GM23338 (cell line): ENCODE measurements at regions not wholly inside any gene's neighbourhood (a gene's known extent, or its start where the extent isn't known, plus 50 kb on each side); places are given as distances from the start of the nearest gene placed in this dataset.

Source experiments
- ATAC-seq: fragments of 200-7000 bp; cut with Tn5 transposase; 3 replicates; pipeline ENCODE4 v1.9.1; 2020
- DNase-seq: peaks from one replicate; pipeline ENCODE4 v3.0.0-alpha.2; 2015; ENCODE audit warnings: low spot score
- H2AFZ ChIP-seq: fragments of 200-600 bp; sonication (generic); 2 replicates; pipeline ENCODE4 v1.8.0; 2016; ENCODE audit warnings: antibody characterized with exemption, mild to moderate bottlenecking, moderate library complexity
- H3F3A ChIP-seq: fragments of 200-600 bp; sonication (generic); replicated peaks from 2 replicates; pipeline ENCODE4 v1.8.0; 2017; ENCODE audit warnings: antibody characterized with exemption, mixed run types, low read depth
- H3K27ac ChIP-seq: fragments of 200-600 bp; sonication (generic); 2 replicates; pipeline ENCODE4 v1.6.1; 2016; ENCODE audit warnings: low read depth
- H3K27me3 ChIP-seq: fragments of 200-600 bp; sonication (generic); 2 replicates; pipeline ENCODE4 v1.8.0; 2016; ENCODE audit warnings: mild to moderate bottlenecking, mixed run types, moderate library complexity; ENCODE audit not compliant: insufficient read depth
- H3K36me3 ChIP-seq: fragments of 200-600 bp; sonication (generic); 2 replicates; pipeline ENCODE4 v1.8.0; 2016; ENCODE audit warnings: mild to moderate bottlenecking; ENCODE audit not compliant: insufficient read depth
- H3K4me1 ChIP-seq: fragments of 200-600 bp; sonication (generic); 2 replicates; pipeline ENCODE4 v1.8.0; 2016; ENCODE audit warnings: mild to moderate bottlenecking, moderate library complexity; ENCODE audit not compliant: insufficient read depth
- H3K4me2 ChIP-seq: fragments of 200-600 bp; sonication (generic); 2 replicates; pipeline ENCODE4 v1.7.1; 2017; ENCODE audit warnings: mixed run types
- H3K4me3 ChIP-seq: fragments of 200-600 bp; sonication (generic); 2 replicates; pipeline ENCODE4 v1.6.1; 2016; ENCODE audit warnings: mixed run types
- H3K79me2 ChIP-seq: fragments of 200-600 bp; sonication (generic); replicated peaks from 2 replicates; pipeline ENCODE4 v1.8.0; 2017; ENCODE audit warnings: mild to moderate bottlenecking; ENCODE audit not compliant: insufficient read depth
- H3K9me2 ChIP-seq: fragments of 200-600 bp; sonication (generic); 2 replicates; pipeline ENCODE4 v1.8.0; 2017; ENCODE audit not compliant: insufficient read depth
- H4K20me1 ChIP-seq: fragments of 200-600 bp; sonication (generic); replicated peaks from 2 replicates; pipeline ENCODE4 v1.8.0; 2017; ENCODE audit warnings: mild to moderate bottlenecking; ENCODE audit not compliant: insufficient read depth
- H3K27ac Mint-ChIP-seq: 2 replicates; pipeline ENCODE4 v1.8.0; 2020; ENCODE audit warnings: inconsistent platforms, mild to moderate bottlenecking, moderate library complexity, mixed read lengths
- H3K27me3 Mint-ChIP-seq: 3 replicates; pipeline ENCODE4 v1.8.0; 2022; ENCODE audit warnings: low read depth, mild to moderate bottlenecking, moderate library complexity, mixed read lengths, inconsistent platforms; ENCODE audit not compliant: insufficient read depth, poor library complexity
- H3K36me3 Mint-ChIP-seq: 3 replicates; pipeline ENCODE4 v1.8.0; 2021; ENCODE audit warnings: low read depth, mild to moderate bottlenecking, inconsistent platforms, moderate library complexity, mixed read lengths
- H3K4me1 Mint-ChIP-seq: 3 replicates; pipeline ENCODE4 v1.8.0; 2020; ENCODE audit warnings: mild to moderate bottlenecking, inconsistent platforms, mixed read lengths
- H3K4me3 Mint-ChIP-seq: 3 replicates; pipeline ENCODE4 v1.8.0; 2021; ENCODE audit warnings: moderate library complexity, mild to moderate bottlenecking, inconsistent platforms, mixed read lengths
- H3K9me3 Mint-ChIP-seq: 3 replicates; pipeline ENCODE4 v1.8.0; 2020; ENCODE audit warnings: moderate library complexity, mild to moderate bottlenecking, inconsistent platforms, mixed read lengths
- CREB1 ChIP-seq: fragments of 250-450 bp; sonication (Bioruptor Pico); IDR thresholded peaks from 2 replicates; pipeline ENCODE4 v1.5.0; 2020; ENCODE audit warnings: low read depth, mild to moderate bottlenecking, moderate library complexity
- CTCF ChIP-seq, 2 experiments: fragments of 200-600 bp in 1 of 2; sonication (generic) in 1 of 2; conservative IDR thresholded peaks; 2 replicates each; pipeline versions ENCODE4 v1.5.1 to v1.6.1; 2016 to 2017; ENCODE audit warnings: antibody characterized with exemption in 2 of 2, low read depth in 2 of 2, mild to moderate bottlenecking in 2 of 2, moderate library complexity in 1 of 2
- ETS1 ChIP-seq: IDR thresholded peaks from 2 replicates; pipeline ENCODE4 v1.6.1; 2016; ENCODE audit warnings: antibody characterized with exemption
- EZH2 ChIP-seq: fragments of 200-600 bp; sonication (generic); IDR thresholded peaks from one replicate; pipeline ENCODE4 v1.8.0; 2017; ENCODE audit warnings: antibody characterized with exemption, mild to moderate bottlenecking, low read depth; ENCODE audit not compliant: unreplicated experiment
- POLR2AphosphoS5 ChIP-seq: IDR thresholded peaks from 2 replicates; pipeline ENCODE4 v1.6.1; 2016; ENCODE audit warnings: antibody characterized with exemption, low read depth
- REST ChIP-seq: IDR thresholded peaks from one replicate; pipeline ENCODE4 v1.6.1; 2018; ENCODE audit warnings: antibody characterized with exemption; ENCODE audit not compliant: unreplicated experiment
- STAT1 ChIP-seq: IDR thresholded peaks from one replicate; pipeline ENCODE4 v1.6.1; 2016; ENCODE audit warnings: antibody characterized with exemption; ENCODE audit not compliant: unreplicated experiment
- ZNF331 ChIP-seq: fragments of 250-450 bp; sonication (Bioruptor Pico); IDR thresholded peaks from 2 replicates; pipeline ENCODE4 v1.5.0; 2020; ENCODE audit warnings: low read depth, mild to moderate bottlenecking, moderate library complexity
- ZNF462 ChIP-seq: fragments of 250-450 bp; sonication (Bioruptor Pico); IDR thresholded peaks from 2 replicates; pipeline ENCODE4 v1.5.0; 2020; ENCODE audit warnings: mild to moderate bottlenecking, moderate library complexity

GRCh38 chr3:154664714-154665113 is 234.7 kb upstream of the GPR149 start:
- no peaks in the 10 kb centered on the region for H3K36me3 ChIP-seq
- no peak overlapping the region for H3K27ac ChIP-seq
- H3K4me1 Mint-ChIP-seq = peaks cover 8% of the 10 kb centered on the region
- H3K4me1 ChIP-seq = peaks cover 5% of the 10 kb centered on the region; the same call in 1 of the 2 replicates
- DNase-seq (no peak), ATAC-seq (no peak)
- no peaks in the 10 kb centered on the region for H4K20me1 ChIP-seq
- H3K4me3 Mint-ChIP-seq = no peak overlapping the region
- H3K9me2 ChIP-seq = no peaks in the 10 kb centered on the region
- no peaks in the 10 kb centered on the region for H3K79me2 ChIP-seq
- no peaks in the 10 kb centered on the region for H3K27me3 ChIP-seq
- H3K27me3 Mint-ChIP-seq = peaks cover 3% of the 10 kb centered on the region
- no peaks in the 10 kb centered on the region for H3K36me3 Mint-ChIP-seq
- no peak overlapping the region for H2AFZ ChIP-seq
- TF ChIP-seq EZH2 (no peak), ETS1 (no peak), CTCF (conservative IDR thresholded peaks at IDR 0.05; ENCODE audit: low read depth in 2 of 2) (no peak), CREB1 (CRISPR knock-in tag) (no peak), STAT1 (no peak), ZNF331 (CRISPR knock-in tag) (no peak), POLR2AphosphoS5 (no peak), ZNF462 (CRISPR knock-in tag) (no peak), REST (no peak)
- H3F3A ChIP-seq = no peaks in the 10 kb centered on the region
- no peak overlapping the region for H3K4me3 ChIP-seq
- H3K9me3 Mint-ChIP-seq = no peaks in the 10 kb centered on the region
- no peak overlapping the region for H3K4me2 ChIP-seq
- H3K27ac Mint-ChIP-seq = no peak overlapping the region
